ENCODE measurements at regions not wholly inside any gene's neighbourhood (a gene's known extent, or its start where the extent isn't known, plus 50 kb on each side); places are given as distances from the start of the nearest gene placed in this dataset.

DNA sequence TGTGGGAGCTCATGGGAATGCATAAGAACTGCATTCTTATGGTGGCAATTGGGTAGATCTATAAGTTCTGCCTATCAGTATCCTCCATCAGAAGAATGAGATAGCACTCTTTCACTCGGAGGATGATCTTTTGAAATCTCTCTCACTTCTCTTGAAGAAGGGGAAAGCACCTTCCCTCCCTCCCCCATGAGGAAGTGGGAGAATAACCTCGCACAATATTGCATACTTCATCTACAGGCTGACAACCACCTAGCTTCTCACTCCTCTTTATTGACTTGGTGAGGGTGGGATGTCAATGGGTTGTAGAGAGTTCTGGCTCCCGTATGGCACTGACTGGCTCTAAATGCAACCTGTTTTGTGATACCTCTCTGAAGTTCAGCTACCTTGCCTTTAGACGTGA is 146.7 kb upstream of the SPOCK3 start:
- Histone ChIP-seq H2BK20ac (ENCODE audit: low read length) (no peak overlapping the region), H2BK120ac (replicated peaks; ENCODE audit: low read depth, low read length) (no peak overlapping the region), H3K4me1 (replicated peaks in 1 of 4; ENCODE audit: control insufficient read depth in 3 of 4, insufficient read depth in 4 of 4, low read length in 3 of 4) (no peaks in the 10 kb centered on the region; a peak in 1 of 7 replicates), H3K18ac (ENCODE audit: extremely low read depth, low read length) (no peak overlapping the region), H3K14ac (ENCODE audit: insufficient read length) (no peak overlapping the region), H3K9ac (replicated peaks in 1 of 4; ENCODE audit: extremely low read depth in 1 of 4, low read depth in 3 of 4, low read length in 3 of 4) (no peak overlapping the region), H3K4ac (replicated peaks; ENCODE audit: insufficient read length, low read depth, low read length) (no peak overlapping the region), H3K27me3 (replicated peaks in 1 of 4; ENCODE audit: control insufficient read depth in 3 of 4, extremely low read depth in 1 of 4, insufficient read depth in 3 of 4, low read length in 3 of 4) (no peaks in the 10 kb centered on the region), H2AK5ac (ENCODE audit: low read depth, low read length) (no peak overlapping the region), H3K9me3 (ENCODE audit: insufficient read depth in 2 of 2, low read depth in 1 of 2, low read length in 1 of 2) (no peaks in the 10 kb centered on the region), H4K91ac (replicated peaks; ENCODE audit: insufficient read length, low read length) (no peak overlapping the region), H4K5ac (ENCODE audit: insufficient read length, low read depth, low read length) (no peak overlapping the region), H2BK5ac (ENCODE audit: low read depth, low read length) (no peak overlapping the region), H2AFZ (ENCODE audit: low read length) (0 out of 2 replicates have a peak overlapping the region, but pooled peaks have one; percentile 38), H4K20me1 (replicated peaks in 1 of 2; ENCODE audit: control insufficient read depth in 1 of 2, insufficient read depth in 2 of 2, low read length in 2 of 2) (no peaks in the 10 kb centered on the region), H3K23ac (ENCODE audit: insufficient read length) (no peak overlapping the region), H3K4me3 (ENCODE audit: extremely low read depth in 1 of 4, insufficient read depth in 2 of 4, low read depth in 3 of 4, low read length in 4 of 4) (no peak overlapping the region), H2BK12ac (ENCODE audit: low read depth, low read length) (no peak overlapping the region), H2BK15ac (ENCODE audit: low read length) (no peak overlapping the region), H3K79me1 (ENCODE audit: low read depth, low read length) (no peaks in the 10 kb centered on the region), H3K36me3 (ENCODE audit: control insufficient read depth in 2 of 4, insufficient read depth in 4 of 4, low read length in 3 of 4) (no peaks in the 10 kb centered on the region), H3K79me2 (ENCODE audit: control insufficient read depth in 1 of 2, insufficient read depth in 2 of 2, low read length in 2 of 2) (no peaks in the 10 kb centered on the region), H3K27ac (ENCODE audit: low read depth, low read length) (no peak overlapping the region), H3K23me2 (ENCODE audit: low read depth, low read length) (no peaks in the 10 kb centered on the region), H4K8ac (ENCODE audit: extremely low read depth, insufficient read depth, low read length) (no peak overlapping the region), H3K56ac (replicated peaks; ENCODE audit: insufficient read length, low read depth, low read length) (no peak overlapping the region), H3K4me2 (ENCODE audit: insufficient read depth in 1 of 2, low read depth in 2 of 2, low read length in 2 of 2) (no peak overlapping the region)
- CTCF ChIA-PET (ENCODE audit: partially characterized antibody) = interaction anchor here (0.9 kb wide), 1 partner anchor 9 kb away, joined by 3 read pairs; no protein-coding TSS in a partner anchor
- DNase-seq (ENCODE audit: low read depth in 1 of 2, low spot score in 2 of 2) = no peak
- 88% methylated on average over 4 of the region's 4 CpGs; no CpG with 5 or more reads in 1 of the 2 experiments for WGBS, 2 experiments (ENCODE audit: extremely low coverage in 1 of 2, insufficient coverage in 1 of 2, insufficient read length in 1 of 2, insufficient replicate concordance in 2 of 2, low coverage in 1 of 2, low lambda C conversion rate in 2 of 2, missing lambda C conversion rate in 1 of 2)
- FAIRE-seq = no peak
- POLR2A ChIA-PET (ENCODE audit: partially characterized antibody) = no interaction called here
- TF ChIP-seq HDAC6 (IDR thresholded peaks at IDR 0.05; ENCODE audit: low read depth, low read length) (no peak), POLR2A (IDR thresholded peaks at IDR 0.05; ENCODE audit: control extremely low read depth in 1 of 2, low read depth in 2 of 2, low read length in 2 of 2) (no peak), NANOG (IDR thresholded peaks at IDR 0.05; ENCODE audit: insufficient read depth, low read depth, low read length, poor library complexity, severe bottlenecking) (no peak), RNF2 (IDR thresholded peaks at IDR 0.05; ENCODE audit: borderline replicate concordance, low read depth, low read length, missing control alignments, poor library complexity, severe bottlenecking) (no peak), MAFK (IDR thresholded peaks at IDR 0.05; ENCODE audit: low read depth, low read length) (no peak), EGR1 (IDR thresholded peaks at IDR 0.05; ENCODE audit: borderline replicate concordance, low read depth, low read length) (no peak), SP1 (IDR thresholded peaks at IDR 0.05; ENCODE audit: low read depth, low read length) (no peak), ASH2L (IDR thresholded peaks at IDR 0.05; ENCODE audit: low read length) (no peak), SUZ12 (IDR thresholded peaks at IDR 0.05; ENCODE audit: low read length) (no peak), CHD1 (IDR thresholded peaks at IDR 0.05; ENCODE audit: low read depth, low read length) (no peak), BACH1 (IDR thresholded peaks at IDR 0.05; ENCODE audit: low read length) (no peak), KDM1A (IDR thresholded peaks at IDR 0.05; ENCODE audit: borderline replicate concordance, low read length) (no peak), KDM5A (IDR thresholded peaks at IDR 0.05; ENCODE audit: low read length) (no peak), EZH2 (IDR thresholded peaks at IDR 0.05; ENCODE audit: low read depth, low read length, severe bottlenecking) (no peak), TBP (IDR thresholded peaks at IDR 0.05; ENCODE audit: low read depth, low read length) (no peak), CBX5 (IDR thresholded peaks at IDR 0.05; ENCODE audit: low read depth, low read length) (no peak)
